NT2/D1 (cell line): ENCODE measurements at regions not wholly inside any gene's neighbourhood (a gene's known extent, or its start where the extent isn't known, plus 50 kb on each side); places are given as distances from the start of the nearest gene placed in this dataset.

Source experiments
- SUZ12 ChIP-seq: IDR thresholded peaks from 2 replicates; pipeline ENCODE4 v1.6.1; 2011; ENCODE audit not compliant: insufficient read length, insufficient read depth; ENCODE audit errors: extremely low read depth
- YY1 ChIP-seq: IDR thresholded peaks from 2 replicates; pipeline ENCODE4 v1.6.1; 2011; ENCODE audit not compliant: insufficient read length, insufficient read depth
- ZNF274 ChIP-seq: IDR thresholded peaks from 2 replicates; pipeline ENCODE4 v1.6.1; 2011; ENCODE audit warnings: mild to moderate bottlenecking, low read depth, low read length

DNA sequence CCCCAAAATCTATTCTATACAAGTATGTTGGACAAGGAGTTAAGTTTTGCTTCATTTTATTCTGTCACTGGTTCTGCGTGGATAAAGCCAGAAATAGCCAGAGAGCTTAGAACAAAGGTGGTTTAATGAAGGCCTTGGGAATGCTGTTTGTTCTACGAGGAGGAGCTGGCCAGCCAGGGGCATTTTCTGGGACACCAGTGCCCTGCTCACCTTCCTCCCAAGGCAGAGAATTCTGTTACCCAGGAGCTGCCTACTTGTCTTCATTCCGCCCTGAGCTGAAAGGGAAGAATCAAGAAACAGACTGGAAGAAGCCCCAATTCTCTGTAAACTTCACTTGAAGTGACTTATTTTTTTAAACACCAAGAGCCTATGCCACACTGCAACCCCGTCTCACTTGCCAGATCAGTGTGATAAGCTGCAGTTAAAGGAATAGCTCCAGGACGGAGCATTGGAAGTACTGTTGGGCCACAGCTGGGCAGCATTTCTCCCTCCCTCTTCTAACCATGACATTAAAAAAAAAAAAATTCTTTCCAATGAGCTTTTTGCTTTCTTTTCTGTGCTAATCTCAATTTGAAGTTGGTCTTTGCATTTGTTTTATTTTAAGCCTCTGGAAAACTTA is 149.8 kb upstream of the DYNLRB2 start:
- TF ChIP-seq ZNF274 (no peak), YY1 (no peak), SUZ12 (no peak)
